ENCODE measurements at regions not wholly inside any gene's neighbourhood (a gene's known extent, or its start where the extent isn't known, plus 50 kb on each side); places are given as distances from the start of the nearest gene placed in this dataset.
"Not testable (repeated sequence)": the region's sequence is repeated elsewhere in the genome, so short reads cannot be mapped to it uniquely, and the experiment has no call there.

- FAIRE-seq, result no peak
Measured at GRCh38 chr10:94091649-94092048, 97.9 kb downstream of the PLCE1 start.

DNA sequence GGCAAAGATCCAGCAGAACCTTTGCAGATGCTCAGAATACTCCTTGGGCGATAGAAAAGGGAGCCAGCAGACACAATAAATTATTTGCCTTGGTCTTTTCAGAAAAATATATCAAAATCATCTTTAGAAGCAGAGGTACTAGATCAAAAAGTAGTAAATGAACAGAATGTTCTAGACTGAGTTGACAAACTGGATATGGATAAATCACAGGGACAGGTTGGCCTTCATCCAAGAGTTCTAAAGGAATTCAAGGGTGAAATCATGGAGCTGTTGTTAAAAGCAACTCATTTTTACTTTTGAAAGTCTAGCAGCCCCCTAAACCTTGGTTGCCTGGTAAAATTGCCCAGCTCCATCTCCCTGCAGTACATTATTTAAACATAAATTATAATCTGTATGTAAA lies 99.1 kb downstream of the PLCE1 start:
- no peak for FAIRE-seq

DNA sequence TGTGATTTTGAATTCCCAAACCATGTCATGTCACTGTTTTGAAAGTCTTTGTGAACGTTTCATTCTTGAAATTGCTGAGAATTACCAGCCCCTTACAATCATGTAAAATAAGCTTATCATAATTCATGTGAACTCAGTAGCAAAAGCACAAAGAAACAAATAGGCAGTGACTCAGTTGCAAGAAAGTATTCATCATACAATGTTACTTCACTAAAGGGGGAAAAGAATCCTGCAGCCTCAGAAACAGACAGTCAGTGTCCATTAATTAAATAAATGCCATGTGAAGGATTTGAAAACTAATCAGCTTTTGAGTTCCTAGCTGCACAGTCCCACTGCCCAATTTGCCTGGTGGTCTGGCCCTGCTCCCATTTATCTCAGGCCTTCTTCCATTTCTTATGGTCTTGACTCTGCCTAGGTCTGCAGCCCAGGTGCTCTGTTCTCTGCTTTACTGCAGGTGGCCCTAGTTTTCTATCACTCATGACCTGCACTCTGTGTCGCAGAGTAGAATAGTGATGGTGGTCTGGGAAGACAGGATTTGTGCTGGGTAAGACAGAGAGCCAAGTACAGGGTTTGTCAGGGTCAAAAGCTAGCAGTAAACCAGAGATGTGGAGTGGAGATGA lies 99.7 kb downstream of the PLCE1 start:
- no peak for FAIRE-seq

GRCh38 chr10:94094540-94094939 lies 100.8 kb downstream of the PLCE1 start:
- no peak for FAIRE-seq

GRCh38 chr10:94097656-94098055 lies 103.9 kb downstream of the PLCE1 start:
- no peak for FAIRE-seq

GRCh38 chr10:94098896-94099295 lies 105.2 kb downstream of the PLCE1 start:
- FAIRE-seq, result no peak

DNA sequence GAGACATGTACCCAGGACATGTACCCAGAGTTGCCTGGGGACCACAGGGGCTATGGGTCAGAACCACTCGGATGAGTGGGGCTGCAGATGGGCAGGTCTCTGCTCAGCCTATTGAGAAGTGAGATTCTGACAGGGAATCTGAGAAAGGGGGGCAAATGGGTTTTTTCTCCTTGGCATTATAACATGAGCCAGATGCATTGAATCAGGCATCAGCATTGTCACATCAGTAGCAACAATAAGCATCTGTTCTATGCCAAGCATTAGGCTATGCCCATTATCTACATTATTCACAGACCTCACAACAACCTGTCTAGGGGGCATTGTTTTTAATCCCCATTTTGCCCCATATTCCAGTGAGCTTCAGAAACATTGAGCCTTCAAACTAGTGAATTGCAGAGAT lies 108.2 kb downstream of the PLCE1 start:
- FAIRE-seq, result no peak

DNA sequence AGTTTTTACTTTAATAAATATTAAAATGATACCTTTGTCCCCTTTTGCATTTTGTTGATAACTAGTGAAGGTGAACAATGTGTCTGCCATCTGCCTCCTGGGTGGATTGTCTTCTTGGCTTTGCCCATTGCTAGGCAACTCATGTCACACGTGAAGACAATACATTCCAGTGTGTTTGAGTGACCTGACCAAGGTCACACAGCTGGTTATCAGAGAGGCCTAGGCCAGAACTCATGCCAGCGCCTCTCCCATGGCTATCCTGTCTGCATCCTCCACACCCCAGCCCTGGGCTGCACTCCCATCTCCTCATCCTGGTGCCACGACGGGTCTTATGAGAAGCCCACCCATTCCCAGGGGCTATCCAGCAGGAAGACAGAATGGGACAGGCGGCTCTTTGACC lies 108.7 kb downstream of the PLCE1 start:
- no peak for FAIRE-seq

DNA sequence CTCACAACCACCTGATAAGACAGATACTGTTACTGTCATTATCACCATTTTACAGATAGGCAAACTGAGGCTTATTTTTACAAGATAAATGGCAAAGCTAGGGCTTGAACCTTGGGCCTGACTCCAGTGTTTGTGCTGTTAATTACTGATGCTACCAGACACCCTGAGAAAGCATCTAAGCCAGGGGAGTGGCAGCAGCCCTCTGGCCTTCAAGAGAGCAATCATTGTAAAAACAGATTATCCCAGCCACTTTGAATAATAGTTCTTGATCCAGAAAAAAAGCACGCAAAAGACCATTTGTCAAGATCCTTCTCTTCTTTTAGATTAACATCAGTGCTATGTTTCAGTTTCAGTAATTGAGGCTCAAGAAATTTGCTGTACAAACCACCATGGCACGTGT lies 109.5 kb downstream of the PLCE1 start:
- FAIRE-seq, result no peak

- no peak for FAIRE-seq
Measured at GRCh38 chr10:94103801-94104221, 110.1 kb downstream of the PLCE1 start.

- FAIRE-seq, result no peak
Measured at GRCh38 chr10:94104316-94105000, 110.7 kb downstream of the PLCE1 start.

GRCh38 chr10:94105226-94105625 lies 111.5 kb downstream of the PLCE1 start:
- FAIRE-seq, result no peak

- FAIRE-seq, result no peak
Measured at GRCh38 chr10:94107191-94107590, 113.5 kb downstream of the PLCE1 start.

GRCh38 chr10:94108200-94108599 lies 114.5 kb downstream of the PLCE1 start:
- FAIRE-seq, result no peak

DNA sequence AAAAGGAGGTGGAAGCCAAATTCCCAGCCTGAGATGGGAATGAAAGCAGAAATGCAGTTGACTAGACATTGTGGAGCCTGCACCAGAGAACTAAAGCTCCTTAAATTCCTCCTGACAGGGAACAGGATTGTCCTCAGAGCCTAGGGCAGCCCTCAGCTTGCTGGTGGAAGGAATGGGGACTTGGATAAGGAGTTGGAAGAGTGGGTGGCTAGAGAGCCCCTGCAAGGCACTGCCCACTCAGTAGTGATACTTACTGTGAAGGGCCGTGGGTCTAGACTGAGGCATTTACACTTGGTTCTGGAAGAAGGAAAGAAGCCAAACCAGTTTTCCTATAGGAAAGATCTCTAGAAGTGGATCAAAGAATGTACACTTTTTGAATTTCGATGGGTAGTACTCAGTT lies 117.6 kb downstream of the PLCE1 start:
- no peak for FAIRE-seq

GRCh38 chr10:94112321-94112720 lies 118.6 kb downstream of the PLCE1 start:
- no peak for FAIRE-seq

DNA sequence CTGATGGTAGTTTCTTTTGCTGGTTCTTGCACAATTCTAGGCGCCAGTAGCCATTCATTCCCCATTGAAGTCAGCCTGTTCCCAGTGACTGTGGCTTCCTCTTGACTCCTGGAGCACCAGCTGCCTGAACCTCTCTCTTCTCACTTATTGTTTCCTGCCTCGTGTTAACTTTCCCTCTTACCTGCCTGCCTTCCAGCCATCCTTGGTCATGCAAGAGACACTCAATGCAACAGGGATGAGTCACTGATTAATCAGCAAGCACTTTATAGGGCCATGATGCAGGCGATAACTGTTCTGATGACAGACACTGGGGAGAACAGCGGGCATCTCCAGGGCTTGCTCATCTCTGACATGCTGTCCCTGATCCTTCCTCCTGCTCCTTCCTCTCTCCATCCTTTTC lies 122.0 kb downstream of the PLCE1 start:
- no peak for FAIRE-seq

- FAIRE-seq, result no peak
Measured at GRCh38 chr10:94116848-94117247, 123.1 kb downstream of the PLCE1 start.

GRCh38 chr10:94122211-94122610 lies 128.5 kb downstream of the PLCE1 start:
- FAIRE-seq, result no peak

DNA sequence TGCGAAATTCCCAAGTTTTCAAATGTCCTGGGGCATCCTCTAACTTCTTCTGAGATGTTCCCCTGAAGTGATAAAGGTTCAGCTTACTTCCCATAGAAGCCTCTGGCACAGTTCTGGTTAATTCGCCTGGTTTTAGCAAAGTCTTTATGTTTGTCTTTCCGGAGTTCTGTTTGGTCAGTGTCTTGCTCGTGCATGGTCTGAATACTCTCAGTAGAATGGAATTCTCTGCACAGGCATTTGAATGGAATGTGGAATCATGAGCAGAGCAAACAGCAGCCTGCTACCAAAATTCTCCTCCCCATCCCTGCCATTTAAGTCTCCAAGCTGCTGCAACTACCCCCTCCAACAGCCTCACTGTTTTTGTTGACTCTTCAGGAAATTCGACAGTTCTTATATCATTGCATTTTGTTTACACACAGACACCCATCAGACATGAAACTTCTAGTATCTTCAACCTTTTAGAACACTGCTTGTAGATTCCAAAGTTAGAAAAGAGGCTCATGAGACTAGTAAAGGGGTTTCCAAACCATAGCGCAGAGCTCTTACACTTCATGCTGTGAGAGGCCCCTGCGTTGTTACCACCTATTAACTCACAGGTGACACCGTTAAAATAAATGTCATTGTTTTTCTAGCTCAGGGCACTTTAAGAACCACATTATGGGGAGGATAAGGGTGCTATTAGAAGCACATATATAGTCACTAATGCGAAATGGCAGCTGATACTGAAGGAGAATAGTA lies 129.7 kb downstream of the PLCE1 start:
- no peak for FAIRE-seq

DNA sequence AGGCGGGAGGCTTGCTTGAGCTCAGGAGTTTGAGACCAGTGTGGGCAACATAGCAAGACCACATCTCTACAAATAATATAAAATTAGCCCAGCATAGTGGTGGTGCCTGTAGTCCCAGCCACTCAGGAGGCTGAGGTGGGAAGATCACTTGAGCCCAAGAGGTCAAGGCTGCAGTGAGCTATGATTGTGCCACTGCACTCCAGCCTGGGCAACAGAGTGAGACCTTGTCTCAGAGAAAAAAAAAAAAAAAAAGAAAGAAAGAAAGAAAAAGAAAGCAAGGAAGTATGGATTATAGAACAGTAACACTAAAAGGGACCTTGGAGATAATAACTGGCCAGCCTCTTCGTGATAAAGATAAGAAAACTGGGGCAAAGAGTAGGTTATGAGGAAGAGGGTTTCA lies 130.4 kb downstream of the PLCE1 start:
- FAIRE-seq, result not testable (repeated sequence)

- not testable (repeated sequence) for FAIRE-seq
Measured at GRCh38 chr10:94125268-94125667, 131.5 kb downstream of the PLCE1 start.

GRCh38 chr10:94125856-94126255 lies 132.1 kb downstream of the PLCE1 start:
- FAIRE-seq, result no peak

All from islet of Langerhans (tissue), 1 donor.